ENCODE measurements at regions not wholly inside any gene's neighbourhood (a gene's known extent, or its start where the extent isn't known, plus 50 kb on each side); places are given as distances from the start of the nearest gene placed in this dataset.

DNA sequence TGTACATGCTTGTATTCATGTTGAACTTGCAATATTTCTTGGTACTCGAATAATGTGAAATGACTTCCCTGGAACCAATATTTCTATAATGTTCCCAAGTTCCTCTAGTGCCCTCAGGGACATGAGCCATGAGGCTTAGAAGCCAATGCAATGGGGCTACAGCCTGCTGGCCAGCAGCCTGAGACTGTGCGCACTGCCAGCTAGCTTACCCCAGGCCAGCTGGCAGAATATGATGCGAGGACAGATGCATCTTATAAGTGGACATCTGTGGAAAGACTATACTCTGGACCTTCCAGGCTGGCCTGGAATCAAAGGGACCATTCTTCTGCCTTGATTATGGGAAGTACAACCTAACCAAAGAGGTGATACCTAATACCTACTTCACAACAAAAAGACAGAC is 1862.0 kb upstream of the ACO1 start:
- no peak for TF ChIP-seq EZH2 (IDR thresholded peaks at IDR 0.05; ENCODE audit: low read depth)
- TF ChIP-seq, protein P1, sequence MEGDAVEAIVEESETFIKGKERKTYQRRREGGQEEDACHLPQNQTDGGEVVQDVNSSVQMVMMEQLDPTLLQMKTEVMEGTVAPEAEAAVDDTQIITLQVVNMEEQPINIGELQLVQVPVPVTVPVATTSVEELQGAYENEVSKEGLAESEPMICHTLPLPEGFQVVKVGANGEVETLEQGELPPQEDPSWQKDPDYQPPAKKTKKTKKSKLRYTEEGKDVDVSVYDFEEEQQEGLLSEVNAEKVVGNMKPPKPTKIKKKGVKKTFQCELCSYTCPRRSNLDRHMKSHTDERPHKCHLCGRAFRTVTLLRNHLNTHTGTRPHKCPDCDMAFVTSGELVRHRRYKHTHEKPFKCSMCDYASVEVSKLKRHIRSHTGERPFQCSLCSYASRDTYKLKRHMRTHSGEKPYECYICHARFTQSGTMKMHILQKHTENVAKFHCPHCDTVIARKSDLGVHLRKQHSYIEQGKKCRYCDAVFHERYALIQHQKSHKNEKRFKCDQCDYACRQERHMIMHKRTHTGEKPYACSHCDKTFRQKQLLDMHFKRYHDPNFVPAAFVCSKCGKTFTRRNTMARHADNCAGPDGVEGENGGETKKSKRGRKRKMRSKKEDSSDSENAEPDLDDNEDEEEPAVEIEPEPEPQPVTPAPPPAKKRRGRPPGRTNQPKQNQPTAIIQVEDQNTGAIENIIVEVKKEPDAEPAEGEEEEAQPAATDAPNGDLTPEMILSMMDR (conservative IDR thresholded peaks at IDR 0.05) = no peak

Data from PC-9 (cell line).